ENCODE measurements at regions not wholly inside any gene's neighbourhood (a gene's known extent, or its start where the extent isn't known, plus 50 kb on each side); places are given as distances from the start of the nearest gene placed in this dataset.
"Not testable (repeated sequence)": the region's sequence is repeated elsewhere in the genome, so short reads cannot be mapped to it uniquely, and the experiment has no call there.

DNA sequence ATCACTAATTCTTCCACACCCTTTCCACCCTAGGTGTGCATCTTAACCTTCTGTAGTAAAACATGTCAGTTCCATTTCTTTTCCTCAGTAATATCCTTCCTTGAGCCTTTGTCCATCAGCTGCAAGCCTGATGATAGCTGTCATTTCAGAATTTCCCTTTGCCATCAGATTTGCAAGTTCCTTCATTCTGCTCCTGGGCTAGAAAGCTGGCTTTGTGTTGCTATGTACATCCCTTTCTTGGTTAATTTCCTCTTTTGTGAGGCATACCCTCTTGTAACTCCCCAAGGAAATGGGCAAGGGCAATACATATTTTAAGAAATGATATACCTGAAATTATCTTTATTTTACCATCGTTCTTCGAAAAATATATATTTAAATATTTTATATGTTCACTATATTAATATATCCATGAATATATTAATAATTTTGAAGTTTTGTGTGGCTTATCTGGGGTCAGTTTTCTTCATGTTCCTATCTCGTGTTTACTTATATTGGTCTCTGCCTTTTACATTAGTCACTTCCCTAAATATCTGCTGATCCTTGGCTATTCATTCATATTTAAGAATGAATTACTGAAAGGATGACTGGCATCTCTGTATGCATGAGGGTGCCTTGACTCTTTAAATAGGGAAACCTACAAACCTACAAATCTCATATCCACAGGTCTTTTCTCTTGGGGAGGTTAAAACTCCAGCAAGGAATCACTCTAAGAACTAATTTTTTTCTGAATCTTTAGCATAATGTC is 143.8 kb downstream of the ZNF22 start:
- no peak for ATAC-seq
- H3K27ac ChIP-seq (ENCODE audit: low read length): no peak overlapping the region
- Mint-ChIP-seq H3K9me3 (no peaks in the 10 kb centered on the region), H3K27me3 (ENCODE audit: low read depth in 2 of 2) (peaks cover 10 to 22% of the 10 kb centered on the region in 2 donors), H3K36me3 (no peaks in the 10 kb centered on the region), H3K4me3 (no peak overlapping the region), H3K4me1 (no peaks in the 10 kb centered on the region), H3K27ac (no peak overlapping the region)
- intact Hi-C loops (cut with micrococcal nuclease): no loop called here
- H3K27me3 ChIP-seq (ENCODE audit: control insufficient read depth, insufficient read depth, low read length): peaks cover 3% of the 10 kb centered on the region
- H3K36me3 ChIP-seq (ENCODE audit: control insufficient read depth, insufficient read depth, low read length): no peaks in the 10 kb centered on the region
- WGBS (ENCODE audit: insufficient coverage): no CpG with 5 or more reads among the region's 3 CpGs
- no peaks in the 10 kb centered on the region for H3K9me3 ChIP-seq (ENCODE audit: control insufficient read depth, insufficient read depth, low read length)
- TF ChIP-seq, protein P1, sequence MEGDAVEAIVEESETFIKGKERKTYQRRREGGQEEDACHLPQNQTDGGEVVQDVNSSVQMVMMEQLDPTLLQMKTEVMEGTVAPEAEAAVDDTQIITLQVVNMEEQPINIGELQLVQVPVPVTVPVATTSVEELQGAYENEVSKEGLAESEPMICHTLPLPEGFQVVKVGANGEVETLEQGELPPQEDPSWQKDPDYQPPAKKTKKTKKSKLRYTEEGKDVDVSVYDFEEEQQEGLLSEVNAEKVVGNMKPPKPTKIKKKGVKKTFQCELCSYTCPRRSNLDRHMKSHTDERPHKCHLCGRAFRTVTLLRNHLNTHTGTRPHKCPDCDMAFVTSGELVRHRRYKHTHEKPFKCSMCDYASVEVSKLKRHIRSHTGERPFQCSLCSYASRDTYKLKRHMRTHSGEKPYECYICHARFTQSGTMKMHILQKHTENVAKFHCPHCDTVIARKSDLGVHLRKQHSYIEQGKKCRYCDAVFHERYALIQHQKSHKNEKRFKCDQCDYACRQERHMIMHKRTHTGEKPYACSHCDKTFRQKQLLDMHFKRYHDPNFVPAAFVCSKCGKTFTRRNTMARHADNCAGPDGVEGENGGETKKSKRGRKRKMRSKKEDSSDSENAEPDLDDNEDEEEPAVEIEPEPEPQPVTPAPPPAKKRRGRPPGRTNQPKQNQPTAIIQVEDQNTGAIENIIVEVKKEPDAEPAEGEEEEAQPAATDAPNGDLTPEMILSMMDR (IDR thresholded peaks at IDR 0.05): no peak
- H3K4me1 ChIP-seq (ENCODE audit: control insufficient read depth, insufficient read depth, low read length): no peaks in the 10 kb centered on the region
- H3K4me3 ChIP-seq (ENCODE audit: low read length): no peak overlapping the region
- DNase-seq: no peak

GRCh38 chr10:45145143-45145542 is 144.4 kb downstream of the ZNF22 start:
- H3K36me3 Mint-ChIP-seq; H3K4me1 ChIP-seq (ENCODE audit: control insufficient read depth, insufficient read depth, low read length); DNase-seq; intact Hi-C loops (cut with micrococcal nuclease); H3K9me3 Mint-ChIP-seq; H3K27me3 ChIP-seq (ENCODE audit: control insufficient read depth, insufficient read depth, low read length); H3K4me3 ChIP-seq (ENCODE audit: low read length); H3K4me1 Mint-ChIP-seq; H3K36me3 ChIP-seq (ENCODE audit: control insufficient read depth, insufficient read depth, low read length); H3K27ac ChIP-seq (ENCODE audit: low read length); H3K9me3 ChIP-seq (ENCODE audit: control insufficient read depth, insufficient read depth, low read length); ATAC-seq; H3K27ac Mint-ChIP-seq; H3K4me3 Mint-ChIP-seq: not testable (repeated sequence)
- H3K27me3 Mint-ChIP-seq (ENCODE audit: low read depth in 2 of 2): peaks cover 10 to 22% of the 10 kb centered on the region in 2 donors
- WGBS (ENCODE audit: insufficient coverage): 57% methylated on average over 1 of the region's 1 CpG

GRCh38 chr10:45147000-45147399 is 146.3 kb downstream of the ZNF22 start:
- no peak for DNase-seq
- TF ChIP-seq, protein P1 (IDR thresholded peaks at IDR 0.05): no peak
- H3K27me3 Mint-ChIP-seq (ENCODE audit: low read depth in 2 of 2): peaks cover 10 to 22% of the 10 kb centered on the region in 2 donors
- Histone ChIP-seq H3K27me3 (ENCODE audit: control insufficient read depth, insufficient read depth, low read length) (peaks cover 3% of the 10 kb centered on the region), H3K4me1 (ENCODE audit: control insufficient read depth, insufficient read depth, low read length) (no peaks in the 10 kb centered on the region), H3K36me3 (ENCODE audit: control insufficient read depth, insufficient read depth, low read length) (no peaks in the 10 kb centered on the region), H3K9me3 (ENCODE audit: control insufficient read depth, insufficient read depth, low read length) (no peaks in the 10 kb centered on the region), H3K4me3 (ENCODE audit: low read length) (no peak overlapping the region), H3K27ac (ENCODE audit: low read length) (no peak overlapping the region)
- intact Hi-C loops (cut with micrococcal nuclease): no loop called here
- no peak overlapping the region for H3K4me3 Mint-ChIP-seq
- ATAC-seq: no peak
- H3K4me1 Mint-ChIP-seq: no peaks in the 10 kb centered on the region
- H3K36me3 Mint-ChIP-seq: no peaks in the 10 kb centered on the region
- no peak overlapping the region for H3K27ac Mint-ChIP-seq
- H3K9me3 Mint-ChIP-seq: no peaks in the 10 kb centered on the region
- WGBS (ENCODE audit: insufficient coverage): 54% methylated on average over 3 of the region's 3 CpGs

GRCh38 chr10:45150997-45151396 is 150.3 kb downstream of the ZNF22 start:
- no peaks in the 10 kb centered on the region for H3K36me3 ChIP-seq (ENCODE audit: control insufficient read depth, insufficient read depth, low read length)
- TF ChIP-seq, protein P1 (IDR thresholded peaks at IDR 0.05): no peak
- no peak for DNase-seq
- intact Hi-C loops (cut with micrococcal nuclease): no loop called here
- H3K4me1 ChIP-seq (ENCODE audit: control insufficient read depth, insufficient read depth, low read length): no peaks in the 10 kb centered on the region
- no peak overlapping the region for H3K27ac ChIP-seq (ENCODE audit: low read length)
- H3K27me3 ChIP-seq (ENCODE audit: control insufficient read depth, insufficient read depth, low read length): no peaks in the 10 kb centered on the region
- Mint-ChIP-seq H3K27ac (no peak overlapping the region), H3K36me3 (no peaks in the 10 kb centered on the region), H3K27me3 (ENCODE audit: low read depth in 2 of 2) (peaks cover 6 to 9% of the 10 kb centered on the region in 2 donors), H3K9me3 (no peaks in the 10 kb centered on the region), H3K4me1 (no peaks in the 10 kb centered on the region), H3K4me3 (no peak overlapping the region)
- WGBS (ENCODE audit: insufficient coverage): 91% methylated on average over 8 of the region's 9 CpGs
- no peaks in the 10 kb centered on the region for H3K9me3 ChIP-seq (ENCODE audit: control insufficient read depth, insufficient read depth, low read length)
- no peak overlapping the region for H3K4me3 ChIP-seq (ENCODE audit: low read length)
- ATAC-seq: no peak
